ENCODE measurements at regions not wholly inside any gene's neighbourhood (a gene's known extent, or its start where the extent isn't known, plus 50 kb on each side); places are given as distances from the start of the nearest gene placed in this dataset.
"Not testable (repeated sequence)": the region's sequence is repeated elsewhere in the genome, so short reads cannot be mapped to it uniquely, and the experiment has no call there.

- DNase-seq (ENCODE audit: low read depth): no peak
Measured at GRCh38 chr9:7739595-7739994, 60.0 kb downstream of the DMAC1 start.

GRCh38 chr9:7735311-7735710, 64.3 kb downstream of the DMAC1 start:
- no peak overlapping the region for H3K4me3 ChIP-seq (ENCODE audit: low read depth, low read length)
- DNase-seq (ENCODE audit: low read depth): no peak

More at GRCh38 chr9:7739595-7739994, 60.0 kb downstream of the DMAC1 start:
- H3K4me3 ChIP-seq (ENCODE audit: low read depth, low read length): no peak overlapping the region

GRCh38 chr9:7730164-7730445, 69.5 kb downstream of the DMAC1 start:
- no peak overlapping the region for H3K4me3 ChIP-seq (ENCODE audit: low read depth, low read length)
- no peak for DNase-seq (ENCODE audit: low read depth)

- H3K4me3 ChIP-seq (ENCODE audit: low read depth, low read length): no peak overlapping the region
- no peak for DNase-seq (ENCODE audit: low read depth)
Measured at GRCh38 chr9:7729371-7730163, 70.0 kb downstream of the DMAC1 start.

- H3K4me3 ChIP-seq (ENCODE audit: low read depth, low read length): no peak overlapping the region
- DNase-seq (ENCODE audit: low read depth): no peak
Measured at GRCh38 chr9:7721291-7721690, 78.3 kb downstream of the DMAC1 start.

- not testable (repeated sequence) for H3K4me3 ChIP-seq (ENCODE audit: low read depth, low read length); DNase-seq (ENCODE audit: low read depth)
Measured at GRCh38 chr9:7713088-7713487, 86.5 kb downstream of the DMAC1 start.

- no peak overlapping the region for H3K4me3 ChIP-seq (ENCODE audit: low read depth, low read length)
Measured at GRCh38 chr9:7710686-7711085, 88.9 kb downstream of the DMAC1 start.

GRCh38 chr9:7707934-7708333, 91.6 kb downstream of the DMAC1 start:
- no peak overlapping the region for H3K4me3 ChIP-seq (ENCODE audit: low read depth, low read length)
- no peak for DNase-seq (ENCODE audit: low read depth)

More at GRCh38 chr9:7710686-7711085, 88.9 kb downstream of the DMAC1 start:
- DNase-seq (ENCODE audit: low read depth): no peak

GRCh38 chr9:7704543-7704942, 95.0 kb downstream of the DMAC1 start:
- H3K4me3 ChIP-seq (ENCODE audit: low read depth, low read length): no peak overlapping the region
- no peak for DNase-seq (ENCODE audit: low read depth)

- no peak overlapping the region for H3K4me3 ChIP-seq (ENCODE audit: low read depth, low read length)
- no peak for DNase-seq (ENCODE audit: low read depth)
Measured at GRCh38 chr9:7691909-7692308, 107.7 kb downstream of the DMAC1 start.

- H3K4me3 ChIP-seq (ENCODE audit: low read depth, low read length): no peak overlapping the region
- no peak for DNase-seq (ENCODE audit: low read depth)
Measured at GRCh38 chr9:7690014-7690413, 109.6 kb downstream of the DMAC1 start.

- no peak for DNase-seq (ENCODE audit: low read depth)
Measured at GRCh38 chr9:7688626-7689025, 111.0 kb downstream of the DMAC1 start.

GRCh38 chr9:7676609-7677156, 122.9 kb downstream of the DMAC1 start:
- H3K4me3 ChIP-seq (ENCODE audit: low read depth, low read length): no peak overlapping the region
- DNase-seq (ENCODE audit: low read depth): no peak

More at GRCh38 chr9:7688626-7689025, 111.0 kb downstream of the DMAC1 start:
- H3K4me3 ChIP-seq (ENCODE audit: low read depth, low read length): no peak overlapping the region

- H3K4me3 ChIP-seq (ENCODE audit: low read depth, low read length): no peak overlapping the region
- DNase-seq (ENCODE audit: low read depth): no peak
Measured at GRCh38 chr9:7671847-7672246, 127.7 kb downstream of the DMAC1 start.

- no peak overlapping the region for H3K4me3 ChIP-seq (ENCODE audit: low read depth, low read length)
- DNase-seq (ENCODE audit: low read depth): no peak
Measured at GRCh38 chr9:7668541-7668940, 131.0 kb downstream of the DMAC1 start.

- DNase-seq (ENCODE audit: low read depth): no peak
- no peak overlapping the region for H3K4me3 ChIP-seq (ENCODE audit: low read depth, low read length)
Measured at GRCh38 chr9:7665874-7666273, 133.7 kb downstream of the DMAC1 start.

GRCh38 chr9:7659766-7660165, 139.8 kb downstream of the DMAC1 start:
- no peak overlapping the region for H3K4me3 ChIP-seq (ENCODE audit: low read depth, low read length)
- no peak for DNase-seq (ENCODE audit: low read depth)

GRCh38 chr9:7656636-7657035, 142.9 kb downstream of the DMAC1 start:
- no peak overlapping the region for H3K4me3 ChIP-seq (ENCODE audit: low read depth, low read length)
- DNase-seq (ENCODE audit: low read depth): no peak

- no peak for DNase-seq (ENCODE audit: low read depth)
- no peak overlapping the region for H3K4me3 ChIP-seq (ENCODE audit: low read depth, low read length)
Measured at GRCh38 chr9:7653262-7653661, 146.3 kb downstream of the DMAC1 start.

- no peak for DNase-seq (ENCODE audit: low read depth)
- H3K4me3 ChIP-seq (ENCODE audit: low read depth, low read length): no peak overlapping the region
Measured at GRCh38 chr9:7640231-7640630, 159.3 kb downstream of the DMAC1 start.

GRCh38 chr9:7639471-7639870, 160.1 kb downstream of the DMAC1 start:
- H3K4me3 ChIP-seq (ENCODE audit: low read depth, low read length): no peak overlapping the region
- DNase-seq (ENCODE audit: low read depth): no peak
